ENCODE measurements at regions not wholly inside any gene's neighbourhood (a gene's known extent, or its start where the extent isn't known, plus 50 kb on each side); places are given as distances from the start of the nearest gene placed in this dataset.
A peak's percentile ranks its signal among the peaks of the same experiment; 100 is the strongest.
"Not testable (repeated sequence)": the region's sequence is repeated elsewhere in the genome, so short reads cannot be mapped to it uniquely, and the experiment has no call there.

- no peak for DNase-seq (ENCODE audit: low read depth in 2 of 3, low spot score in 2 of 3)
Measured at GRCh38 chr10:62585211-62585775, 211.1 kb downstream of the ZNF365 start.

- no peak for DNase-seq (ENCODE audit: low read depth in 2 of 3, low spot score in 2 of 3)
Measured at GRCh38 chr10:62587011-62587410, 212.8 kb downstream of the ZNF365 start.

- no peak for DNase-seq (ENCODE audit: low read depth in 2 of 3, low spot score in 2 of 3)
Measured at GRCh38 chr10:62588116-62588515, 213.9 kb downstream of the ZNF365 start.

GRCh38 chr10:62589689-62590088, 214.8 kb upstream of the ADO start:
- no peak for DNase-seq (ENCODE audit: low read depth in 2 of 3, low spot score in 2 of 3)

GRCh38 chr10:62590306-62590705, 214.2 kb upstream of the ADO start:
- DNase-seq (ENCODE audit: low read depth in 2 of 3, low spot score in 2 of 3): no peak

GRCh38 chr10:62594093-62594520, 210.4 kb upstream of the ADO start:
- peak in 1 of 3 experiments; percentile 27 for DNase-seq (ENCODE audit: low read depth in 2 of 3, low spot score in 2 of 3)

- no peak for DNase-seq (ENCODE audit: low read depth in 2 of 3, low spot score in 2 of 3)
Measured at GRCh38 chr10:62597226-62597625, 207.3 kb upstream of the ADO start.

- no peak for DNase-seq (ENCODE audit: low read depth in 2 of 3, low spot score in 2 of 3)
Measured at GRCh38 chr10:62599161-62599560, 205.4 kb upstream of the ADO start.

GRCh38 chr10:62606551-62606950, 198.0 kb upstream of the ADO start:
- not testable (repeated sequence) for DNase-seq (ENCODE audit: low read depth in 2 of 3, low spot score in 2 of 3)

- not testable (repeated sequence) for DNase-seq (ENCODE audit: low read depth in 2 of 3, low spot score in 2 of 3)
Measured at GRCh38 chr10:62608189-62608875, 196.2 kb upstream of the ADO start.

GRCh38 chr10:62610649-62611229, 193.8 kb upstream of the ADO start:
- DNase-seq (ENCODE audit: low read depth in 2 of 3, low spot score in 2 of 3): peak; percentile 40 to 56 (median 48)

GRCh38 chr10:62613424-62613823, 191.1 kb upstream of the ADO start:
- no peak for DNase-seq (ENCODE audit: low read depth in 2 of 3, low spot score in 2 of 3)

- DNase-seq (ENCODE audit: low read depth in 2 of 3, low spot score in 2 of 3): no peak
Measured at GRCh38 chr10:62613859-62614258, 190.7 kb upstream of the ADO start.

- peak in 2 of 3 experiments; percentile 19 to 36 for DNase-seq (ENCODE audit: low read depth in 2 of 3, low spot score in 2 of 3)
Measured at GRCh38 chr10:62614389-62615157, 189.9 kb upstream of the ADO start.

- DNase-seq (ENCODE audit: low read depth in 2 of 3, low spot score in 2 of 3): no peak
Measured at GRCh38 chr10:62616885-62617590, 187.5 kb upstream of the ADO start.

- no peak for DNase-seq (ENCODE audit: low read depth in 2 of 3, low spot score in 2 of 3)
Measured at GRCh38 chr10:62617652-62618051, 186.9 kb upstream of the ADO start.

GRCh38 chr10:62618054-62618453, 186.5 kb upstream of the ADO start:
- no peak for DNase-seq (ENCODE audit: low read depth in 2 of 3, low spot score in 2 of 3)

GRCh38 chr10:62618576-62619412, 185.7 kb upstream of the ADO start:
- DNase-seq (ENCODE audit: low read depth in 2 of 3, low spot score in 2 of 3): no peak

GRCh38 chr10:62619413-62619738, 185.1 kb upstream of the ADO start:
- no peak for DNase-seq (ENCODE audit: low read depth in 2 of 3, low spot score in 2 of 3)

- DNase-seq (ENCODE audit: low read depth in 2 of 3, low spot score in 2 of 3): no peak
Measured at GRCh38 chr10:62620491-62620890, 184.0 kb upstream of the ADO start.
